ENCODE measurements at regions not wholly inside any gene's neighbourhood (a gene's known extent, or its start where the extent isn't known, plus 50 kb on each side); places are given as distances from the start of the nearest gene placed in this dataset.
"Not testable (repeated sequence)": the region's sequence is repeated elsewhere in the genome, so short reads cannot be mapped to it uniquely, and the experiment has no call there.

DNA sequence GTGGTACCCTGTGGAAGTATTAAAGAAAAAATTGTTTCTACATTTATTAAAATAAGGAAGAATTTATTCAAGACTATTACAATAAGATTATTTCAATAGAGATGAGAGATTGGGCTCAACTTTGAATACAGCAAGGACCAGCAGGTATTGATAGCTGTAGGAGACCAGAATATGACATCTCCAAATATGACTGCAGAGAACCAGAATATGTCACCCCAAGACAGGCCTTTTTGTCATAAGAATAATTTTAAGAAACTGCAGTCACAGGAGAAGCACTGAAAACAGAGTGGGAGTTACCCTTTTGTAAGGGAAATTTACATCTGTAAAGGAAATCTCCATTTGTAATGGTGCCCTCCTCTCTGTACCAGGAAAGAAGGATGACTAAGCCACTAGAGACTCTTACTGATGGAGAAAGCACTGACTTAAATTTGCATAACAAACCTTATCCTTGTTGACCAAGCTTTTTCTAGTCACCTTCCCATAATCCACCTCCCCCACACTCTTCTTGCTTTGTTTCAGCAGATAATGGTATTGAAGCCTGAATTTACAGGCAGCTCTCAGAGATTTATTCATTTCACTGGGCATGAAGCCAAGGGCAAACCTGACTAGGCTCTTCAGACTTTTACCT is 145.1 kb upstream of the RMP24 start:
- peak; percentile 15 for DNase-seq

DNA sequence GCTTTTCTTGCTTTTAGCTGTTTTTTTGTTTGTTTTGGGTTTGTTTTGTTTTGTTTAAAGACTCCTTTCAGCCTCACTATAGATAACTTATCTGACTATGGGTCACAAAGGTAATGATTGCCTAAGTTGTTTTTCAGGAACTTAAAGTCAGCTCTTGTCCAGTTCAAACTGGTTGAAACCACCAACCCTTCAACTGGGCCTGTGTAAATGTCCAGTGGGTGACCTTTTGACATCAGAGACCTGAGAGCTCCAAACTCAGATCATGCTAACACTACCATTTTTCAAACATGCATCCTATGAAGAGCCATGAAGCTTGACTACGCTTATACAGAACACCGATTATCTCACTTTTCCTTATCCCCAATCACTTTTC is 144.6 kb upstream of the RMP24 start:
- no peak for DNase-seq

DNA sequence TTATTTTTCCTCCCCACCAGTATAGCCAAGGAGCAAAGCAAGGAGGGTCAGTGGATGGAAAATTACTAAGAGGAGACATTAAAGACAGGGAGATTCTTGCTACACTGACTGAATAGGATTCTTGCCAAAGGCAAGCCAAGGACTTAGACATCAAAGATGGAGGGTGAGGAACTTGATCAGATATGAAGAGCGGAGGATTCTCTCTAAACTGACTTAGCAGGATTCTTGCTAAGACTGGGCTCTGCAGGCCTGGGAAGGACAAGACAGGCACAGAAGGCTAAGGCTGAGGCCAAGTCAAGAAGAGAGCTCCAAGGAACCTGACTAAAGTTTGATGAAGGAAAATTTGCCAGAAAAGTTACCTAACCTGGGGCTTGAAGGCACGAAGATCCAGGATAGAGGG is 143.9 kb upstream of the RMP24 start:
- no peak for DNase-seq

DNA sequence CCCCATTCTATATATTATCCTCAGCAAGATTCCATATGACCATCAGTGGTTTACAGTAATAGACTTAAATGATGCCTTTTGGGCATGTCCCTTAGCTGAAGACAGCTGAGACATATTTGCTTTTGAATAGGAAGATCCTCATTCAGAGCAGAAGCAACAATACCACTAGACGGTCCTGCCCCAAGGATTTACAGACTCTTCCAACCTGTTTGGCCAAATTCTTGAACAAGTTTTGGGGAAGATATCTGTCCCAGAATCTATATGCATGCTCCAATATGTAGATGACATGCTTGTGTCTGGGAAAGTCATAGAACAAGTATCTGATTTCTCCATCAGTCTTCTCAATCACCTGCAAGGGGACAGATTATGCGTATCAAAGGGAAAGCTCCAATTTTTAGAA is 137.1 kb upstream of the RMP24 start:
- DNase-seq = no peak

DNA sequence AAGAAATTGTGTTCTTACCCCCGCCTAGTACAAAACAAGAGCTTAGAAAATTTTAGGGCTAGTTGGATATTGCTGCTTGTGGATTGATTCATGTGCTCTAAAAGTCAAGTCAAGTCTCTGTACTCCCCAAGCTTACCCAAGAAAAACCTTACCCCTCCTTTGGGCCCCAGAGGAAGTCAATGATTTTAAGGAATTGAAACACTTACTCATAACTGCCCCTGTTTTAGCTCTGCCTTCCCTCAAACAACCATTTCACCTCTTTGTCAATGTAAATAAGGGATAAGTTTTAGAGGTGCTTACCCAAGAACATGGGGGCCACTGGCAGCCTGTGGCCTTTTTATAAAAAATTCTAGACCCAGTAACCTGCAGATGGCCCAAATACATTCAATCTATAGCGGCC is 136.6 kb upstream of the RMP24 start:
- no peak for DNase-seq

DNA sequence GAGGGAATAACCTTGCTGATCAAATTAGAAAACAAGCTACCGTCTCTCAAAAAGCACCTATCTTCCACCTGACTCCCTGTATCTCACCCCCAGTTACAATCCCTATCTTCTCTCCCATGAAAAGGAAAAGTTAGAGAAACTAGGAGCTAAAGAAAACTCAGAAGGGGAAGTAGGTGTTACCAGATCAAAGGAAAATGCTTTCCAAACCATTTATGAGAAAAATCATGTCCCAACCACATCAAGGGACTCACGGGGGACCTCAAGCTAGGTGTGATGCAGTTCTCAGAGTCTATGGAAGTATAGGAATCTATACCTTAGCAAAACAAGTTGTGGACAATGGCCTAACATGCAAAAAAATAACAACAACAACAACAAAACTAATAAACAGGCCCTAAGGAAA is 135.5 kb upstream of the RMP24 start:
- no peak for DNase-seq

DNA sequence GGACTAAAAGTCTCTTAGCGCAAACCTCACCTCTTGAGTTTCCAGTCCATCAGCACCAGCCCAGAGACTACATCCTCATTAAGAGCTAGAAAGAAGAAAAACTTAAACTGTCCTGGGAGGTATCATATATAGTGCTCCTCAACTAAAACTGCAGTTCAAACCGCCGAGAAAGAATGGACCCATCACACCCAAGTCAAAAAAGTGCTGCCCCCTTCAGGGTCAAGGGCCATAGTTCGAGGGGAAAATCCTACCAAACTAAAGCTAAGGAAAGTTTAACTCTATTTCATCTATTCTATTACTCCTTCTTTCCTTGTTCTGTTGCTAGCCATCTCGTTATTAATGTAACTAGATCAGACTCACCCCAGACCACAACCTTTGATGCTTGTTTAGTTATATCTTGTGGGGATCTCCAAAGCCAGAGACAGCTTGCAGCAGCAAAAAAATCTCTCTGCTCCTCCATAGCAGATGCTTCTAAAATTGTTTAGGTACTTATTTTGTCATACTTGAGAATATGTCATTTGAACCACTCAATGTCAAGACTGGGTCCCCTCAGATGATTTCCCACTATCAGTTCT is 134.5 kb upstream of the RMP24 start:
- no peak for DNase-seq

DNA sequence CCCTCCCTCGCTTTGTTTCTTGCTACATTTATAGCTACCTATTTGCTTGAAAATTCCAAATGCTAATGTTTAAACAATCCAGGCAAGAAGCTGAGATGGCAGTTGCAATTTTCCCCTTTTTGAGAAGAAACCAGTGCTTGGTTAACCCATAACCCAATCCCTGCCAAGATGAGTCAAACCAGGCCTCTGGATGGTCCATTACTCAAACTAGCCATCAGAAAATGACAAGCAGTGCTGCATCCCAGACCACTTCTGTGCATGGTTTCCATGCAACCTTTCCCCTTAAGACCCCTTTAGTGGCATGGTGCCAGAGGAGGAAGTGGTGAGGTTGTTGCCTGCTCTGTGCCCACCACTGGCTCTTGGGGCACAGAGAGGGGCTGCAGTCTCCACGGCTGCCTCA is 131.2 kb upstream of the RMP24 start:
- no peak for DNase-seq

DNA sequence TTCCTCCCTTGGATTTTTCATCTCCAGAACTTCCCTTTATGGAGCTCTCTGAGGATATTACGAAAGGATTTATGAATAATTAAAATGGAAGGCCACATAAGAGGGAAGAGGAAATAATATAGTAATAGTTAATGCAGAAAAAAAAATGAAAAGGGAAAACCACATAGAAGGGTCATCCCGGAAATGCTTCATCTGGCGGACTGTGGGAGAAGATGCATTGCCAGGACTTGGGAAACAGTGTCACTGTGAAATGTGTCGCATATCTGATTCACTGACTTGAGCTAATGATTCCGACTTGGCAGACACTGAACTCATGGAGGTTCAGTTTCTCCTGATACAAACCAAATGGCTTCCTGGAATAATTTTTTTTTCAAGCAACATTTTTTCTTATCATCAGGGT is 129.9 kb upstream of the RMP24 start:
- DNase-seq = no peak

DNA sequence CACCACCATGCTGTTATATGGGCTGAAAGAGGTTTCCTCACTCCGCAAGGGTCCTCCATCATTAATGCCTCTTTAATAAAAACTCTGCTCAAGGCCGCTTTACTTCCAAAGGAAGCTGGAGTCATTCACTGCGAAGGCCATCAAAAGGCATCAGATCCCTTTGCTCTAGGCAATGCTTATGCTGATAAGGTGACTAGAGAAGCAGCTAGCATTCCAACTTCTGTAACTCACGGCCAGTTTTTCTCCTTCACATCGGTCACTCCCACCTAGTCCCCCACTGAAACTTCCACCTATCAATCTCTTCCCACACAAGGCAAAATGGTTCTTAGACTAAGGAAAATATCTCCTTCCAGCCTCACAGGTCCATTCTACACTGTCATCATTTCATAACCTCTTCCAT is 124.2 kb upstream of the RMP24 start:
- not testable (repeated sequence) for DNase-seq

DNA sequence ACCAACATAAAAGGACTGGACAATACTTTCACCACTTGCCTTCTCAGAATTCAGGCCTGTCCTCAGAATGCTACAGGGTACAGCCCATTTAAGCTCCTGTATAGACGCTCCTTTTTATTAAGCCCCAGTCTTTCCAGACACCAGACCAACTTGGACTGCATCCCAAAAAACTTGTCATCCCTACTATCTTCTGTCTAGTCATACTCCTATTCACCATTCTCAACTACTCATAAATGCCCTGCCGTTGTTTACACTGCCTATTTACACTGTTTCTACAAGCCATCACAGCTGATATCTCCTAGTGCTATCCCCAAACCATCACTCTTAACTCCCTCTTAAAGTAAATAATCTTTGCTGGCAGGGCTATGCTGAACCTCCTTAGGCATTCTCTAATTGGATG is 123.2 kb upstream of the RMP24 start:
- DNase-seq = not testable (repeated sequence)

DNA sequence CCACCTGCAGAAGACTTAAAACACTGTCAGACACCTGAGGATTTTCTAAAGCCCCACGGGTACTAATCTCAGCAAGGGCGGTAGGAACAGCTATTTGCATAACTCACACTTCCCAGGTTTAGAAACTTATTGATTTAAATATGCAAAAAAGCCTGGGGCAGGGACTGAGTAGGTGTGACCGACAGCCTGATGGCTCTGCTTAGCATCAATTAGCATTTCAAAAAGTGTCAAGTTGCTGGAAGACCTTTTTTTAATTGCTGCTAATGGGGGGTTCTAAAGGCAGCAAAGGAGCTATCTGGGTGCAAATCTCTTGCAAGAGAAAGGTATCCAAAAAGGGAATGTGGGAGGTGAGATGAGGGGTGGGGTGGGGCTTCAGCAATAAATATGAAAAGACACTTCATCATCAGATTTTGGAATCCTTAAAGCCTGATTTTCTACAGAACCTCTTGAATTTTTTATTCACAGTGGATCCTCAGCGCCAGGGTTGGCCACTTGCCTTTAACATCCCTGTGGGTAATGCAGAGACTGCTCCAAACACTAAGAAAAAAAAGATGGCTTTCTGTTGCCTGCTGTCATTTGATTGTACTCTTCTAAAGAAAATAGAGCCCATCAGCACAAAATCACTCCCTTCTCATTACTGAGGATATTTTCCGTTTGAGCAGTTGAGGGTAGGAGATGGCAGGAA is 121.1 kb upstream of the RMP24 start:
- DNase-seq = no peak

DNA sequence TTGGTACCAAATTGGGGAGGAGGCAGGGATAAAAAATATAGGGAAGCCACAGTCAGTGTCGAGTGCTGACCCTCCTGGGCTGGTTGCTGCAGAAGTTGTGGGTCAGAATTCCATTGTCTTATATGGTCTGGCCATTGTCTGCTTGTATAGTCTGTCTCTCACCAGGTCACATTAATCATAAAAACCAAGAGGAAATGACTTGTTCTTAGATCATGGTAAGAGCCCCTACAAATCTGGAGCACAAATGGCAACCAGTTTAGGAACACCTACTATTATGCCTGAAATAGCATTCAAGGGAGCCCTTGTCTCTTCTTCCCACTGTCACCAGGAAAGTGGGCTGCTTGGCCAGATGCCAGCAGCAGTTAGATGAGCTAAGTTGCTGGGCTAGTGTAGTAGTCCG is 119.7 kb upstream of the RMP24 start:
- no peak for DNase-seq

DNA sequence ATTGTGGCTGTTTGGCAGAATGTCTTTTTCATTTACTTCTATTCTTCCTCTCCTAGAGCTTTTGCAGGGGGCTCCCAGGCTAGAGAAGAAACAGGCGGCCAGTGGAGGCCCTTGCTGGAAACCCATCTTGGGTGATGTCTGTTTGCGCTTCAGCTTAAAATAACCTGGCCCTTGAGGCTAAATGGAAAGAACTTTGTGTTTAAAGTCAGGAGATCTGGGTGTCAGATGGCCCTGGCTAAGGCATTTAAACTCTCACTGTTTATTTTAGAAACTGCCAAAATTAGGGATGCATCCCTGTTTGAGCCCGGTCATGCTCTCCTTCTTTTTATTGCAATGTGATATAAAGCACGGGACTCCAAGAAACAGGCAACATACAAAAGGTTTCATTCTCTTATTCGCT is 118.4 kb upstream of the RMP24 start:
- DNase-seq = no peak

DNA sequence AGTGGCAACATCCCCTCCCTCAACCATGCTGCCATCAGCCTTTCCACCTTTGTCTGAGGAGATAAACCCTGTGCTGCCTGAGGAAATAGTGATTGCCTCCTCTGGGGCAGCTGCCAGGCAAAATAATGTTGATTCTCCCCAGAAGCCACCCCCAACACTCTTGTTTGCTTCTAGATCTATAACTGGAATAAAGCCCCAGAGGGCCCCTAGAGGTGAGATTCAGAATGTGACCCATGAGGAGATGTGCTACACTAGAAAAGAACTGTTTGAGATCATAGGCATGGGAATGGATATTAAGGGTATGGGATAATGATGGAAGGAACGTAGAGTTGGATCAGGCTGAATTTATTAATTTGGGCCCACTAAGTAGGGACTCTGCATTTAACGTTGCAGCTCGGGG is 116.3 kb upstream of the RMP24 start:
- no peak for DNase-seq

DNA sequence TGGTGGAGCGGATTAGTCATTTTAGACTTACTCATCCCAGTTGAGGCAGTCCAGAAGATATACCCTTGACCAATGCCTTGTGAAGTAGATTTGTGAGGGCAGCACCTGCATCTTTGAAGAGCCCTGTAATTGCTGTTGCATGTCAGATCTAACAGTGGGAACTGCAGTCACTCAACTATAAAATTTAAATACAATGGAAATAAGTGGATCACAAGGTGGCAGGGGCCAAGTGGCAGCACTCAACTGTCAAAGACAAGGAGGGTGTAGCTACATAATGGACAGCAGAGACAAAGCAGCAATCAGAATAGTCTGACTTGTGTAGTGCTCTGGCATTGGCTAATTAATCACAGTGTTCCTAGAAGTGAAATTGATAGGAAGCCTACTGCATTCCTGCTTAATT is 115.8 kb upstream of the RMP24 start:
- not testable (repeated sequence) for DNase-seq

DNA sequence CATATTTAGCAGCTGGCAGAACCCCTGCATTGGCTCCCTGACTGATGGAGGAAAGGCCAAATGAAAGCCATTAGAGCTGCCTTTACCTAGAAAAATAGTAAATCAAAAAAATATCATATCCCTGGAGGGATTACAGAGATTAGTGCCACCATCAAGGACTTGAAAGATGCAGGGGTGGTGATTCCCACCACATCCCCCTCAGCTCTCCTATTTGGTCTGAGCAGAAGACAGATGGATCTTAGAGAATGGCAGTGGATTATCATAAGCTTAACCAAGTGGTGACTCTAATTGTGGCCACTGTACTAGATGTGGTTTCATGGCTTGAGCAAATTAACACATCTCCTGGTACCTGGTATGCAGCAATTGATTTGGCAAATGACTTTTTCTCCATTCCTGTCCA is 114.9 kb upstream of the RMP24 start:
- DNase-seq = not testable (repeated sequence)

DNA sequence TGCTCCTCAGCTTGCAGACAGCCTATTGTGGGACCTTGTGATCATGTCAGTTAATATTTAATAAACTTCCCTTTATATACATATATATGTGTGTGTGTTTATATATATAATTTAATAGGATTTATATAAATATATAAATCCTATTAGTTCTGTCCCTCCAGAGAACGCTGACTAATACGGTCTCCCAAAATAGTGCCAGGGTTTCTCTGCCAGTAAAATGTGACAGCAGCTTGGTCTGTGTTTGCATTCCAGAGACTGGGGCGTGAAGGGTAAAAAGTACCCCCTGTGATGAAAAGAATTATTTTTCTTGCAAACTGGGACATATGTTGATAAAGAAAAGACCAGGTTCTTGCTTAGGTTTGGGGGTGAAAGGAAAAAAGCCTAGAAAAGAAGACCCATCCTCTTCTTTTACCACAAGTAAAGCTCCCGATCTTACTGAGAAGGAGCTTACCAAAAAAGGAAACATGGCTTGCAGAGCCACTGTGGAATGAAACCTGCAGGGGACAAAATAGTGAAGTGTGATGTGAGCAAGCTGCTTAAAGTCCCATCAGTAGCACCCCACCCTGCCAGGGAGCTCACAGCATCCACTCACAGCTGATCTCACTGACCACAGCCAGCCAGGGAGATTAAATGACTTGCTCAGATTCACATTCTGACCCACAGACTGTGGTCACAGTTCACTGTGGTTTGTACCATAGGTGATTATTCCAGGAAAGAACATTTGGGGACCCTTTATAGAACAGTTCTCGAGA is 110.9 kb upstream of the RMP24 start:
- DNase-seq = no peak

DNA sequence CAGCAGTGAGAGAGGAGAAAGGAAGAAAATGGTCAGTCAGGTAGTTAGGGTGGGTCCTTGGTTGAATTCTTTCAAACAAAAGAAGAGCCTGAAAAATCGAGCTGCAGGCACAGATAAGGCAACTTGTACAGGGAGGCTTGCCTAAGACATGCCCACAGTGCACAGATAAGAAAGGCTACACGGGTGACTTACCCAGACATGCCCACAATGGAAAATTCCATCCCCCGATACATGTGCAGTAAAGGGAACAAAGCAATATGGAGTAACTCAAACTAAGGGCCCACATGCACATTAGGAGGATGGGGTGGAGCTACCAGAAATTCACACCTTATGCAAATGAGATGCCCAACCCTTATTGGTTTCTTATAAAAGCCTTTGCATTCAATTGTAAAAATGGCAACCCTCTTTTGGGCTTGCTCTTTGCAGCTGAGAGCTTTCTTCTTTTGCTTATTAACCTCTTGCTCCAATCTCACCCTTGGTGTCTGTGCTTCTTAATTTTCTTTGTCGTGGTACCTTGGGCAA is 110.3 kb upstream of the RMP24 start:
- no peak for DNase-seq

DNA sequence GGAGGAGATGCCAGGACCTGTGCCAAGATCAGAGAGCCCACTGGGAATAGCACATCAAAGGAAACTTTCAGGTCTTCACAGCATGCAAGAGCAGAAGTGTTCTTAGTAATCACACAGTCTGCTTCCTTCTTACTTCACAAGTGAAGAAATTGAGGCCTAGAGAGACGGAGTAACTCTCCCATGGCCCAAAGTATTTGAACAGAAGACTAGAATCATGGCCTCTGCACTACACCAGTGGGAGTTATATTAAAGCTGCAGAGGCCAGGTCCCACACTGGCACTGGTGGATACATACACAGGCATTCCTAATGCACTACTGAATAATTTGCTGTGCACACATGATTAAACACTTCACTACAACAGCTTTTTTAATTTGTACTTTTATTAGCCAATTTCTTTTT is 107.6 kb upstream of the RMP24 start:
- no peak for DNase-seq

DNA sequence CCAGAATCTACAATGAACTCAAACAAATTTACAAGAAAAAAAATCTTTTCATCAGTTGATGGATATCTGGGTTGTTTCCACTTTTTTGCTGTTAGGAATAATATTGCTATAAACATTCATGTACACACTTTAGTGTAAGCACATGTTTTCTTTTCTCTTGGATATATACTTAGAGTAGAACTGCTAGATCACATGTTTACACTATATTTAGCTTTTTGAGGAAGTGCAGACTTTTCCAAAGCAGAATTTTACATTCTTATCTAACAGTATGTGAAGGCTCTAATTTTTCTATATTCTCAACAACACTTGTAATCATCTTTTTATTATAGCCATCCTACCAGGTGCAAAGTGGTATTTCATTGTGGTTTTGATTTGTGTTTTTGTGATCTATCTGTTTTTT is 103.6 kb upstream of the RMP24 start:
- no peak for DNase-seq

DNA sequence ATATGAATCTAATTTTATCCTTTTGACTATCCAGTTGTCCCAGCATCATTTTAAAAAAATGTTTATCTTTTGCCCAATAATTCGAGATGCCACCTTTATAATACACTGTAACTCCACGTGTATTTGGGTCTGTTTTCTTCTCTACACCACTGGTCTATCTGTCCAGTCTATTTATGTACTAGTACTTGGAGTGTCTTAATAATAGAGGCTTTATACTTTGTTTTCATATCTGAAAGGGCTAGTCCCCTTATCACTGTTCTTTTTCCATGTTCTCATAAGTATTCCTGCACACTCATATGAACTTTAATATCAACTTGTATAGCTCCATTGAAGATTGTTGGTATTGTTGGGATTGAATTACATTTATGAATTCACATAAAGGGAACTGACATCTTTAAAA is 101.1 kb upstream of the RMP24 start:
- DNase-seq = no peak

DNA sequence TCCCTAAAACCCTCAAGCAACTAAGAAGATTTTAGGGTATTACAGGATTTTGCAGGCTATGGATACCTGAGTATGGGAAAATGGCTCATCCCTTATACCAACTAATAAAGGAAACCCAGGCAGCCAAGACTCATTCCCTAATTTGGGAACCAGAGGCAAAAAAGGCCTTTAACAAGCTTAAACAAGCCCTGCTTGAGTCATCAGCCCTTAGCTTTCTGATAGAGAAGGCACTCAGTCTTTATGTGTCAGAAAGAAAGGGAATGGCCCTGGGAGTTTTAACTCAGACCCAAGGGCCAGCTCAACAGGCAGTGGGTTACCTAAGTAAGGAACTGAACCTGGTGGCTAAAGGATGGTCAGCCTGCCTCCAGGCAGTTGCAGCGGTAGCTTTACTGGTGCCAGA is 96.9 kb upstream of the RMP24 start:
- DNase-seq = no peak

DNA sequence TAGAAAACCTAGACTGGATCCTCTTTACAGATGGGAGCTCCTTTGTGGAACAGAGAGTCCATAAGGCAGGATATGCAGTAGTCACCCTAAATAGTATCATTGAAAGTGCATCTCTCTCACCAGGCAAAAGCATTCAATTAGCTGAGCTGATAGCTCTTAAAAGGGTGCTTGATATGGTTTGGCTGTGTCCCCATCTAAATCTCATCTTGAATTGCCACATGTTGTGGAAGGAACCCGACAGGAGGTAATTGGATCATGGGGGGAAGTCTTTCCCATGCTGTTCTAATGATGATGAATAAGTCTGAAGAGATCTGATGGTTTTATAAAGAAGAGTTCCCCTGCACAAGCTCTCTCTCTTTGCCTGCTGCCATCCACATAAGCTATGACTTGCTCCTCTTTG is 96.2 kb upstream of the RMP24 start:
- DNase-seq = no peak

Measured in NCI-H187 treated with DMSO at 0.1 percent for 48 hours (cell line).